SK-N-SH (cell line): ENCODE measurements at regions not wholly inside any gene's neighbourhood (a gene's known extent, or its start where the extent isn't known, plus 50 kb on each side); places are given as distances from the start of the nearest gene placed in this dataset.

Experiments used
- CTCF ChIA-PET: fragments of 300-600, 350-600 bp; formaldehyde crosslinking; extraction: SDS; loops from one replicate; lab custom pipeline; 2021; lab: Yijun Ruan, JAX
- POLR2A ChIA-PET: fragments of 350-600 bp; sonication (Branson Sonifier 250); formaldehyde crosslinking; extraction: SDS; loops from one replicate; lab custom pipeline; 2020; ENCODE audit warnings: antibody characterized with exemption, inconsistent platforms; lab: Yijun Ruan, JAX
- DNase-seq: peaks from one replicate; pipeline ENCODE4 v3.0.0; 2012
- H2AFZ ChIP-seq: fragments of 200-600 bp; sonication (generic); 2 replicates; pipeline ENCODE4 v1.8.1; 2016; ENCODE audit warnings: antibody characterized with exemption, mild to moderate bottlenecking, low read depth
- H3F3A ChIP-seq: fragments of 200-600 bp; sonication (generic); replicated peaks from 2 replicates; pipeline ENCODE3; 2016; ENCODE audit warnings: antibody characterized with exemption, mild to moderate bottlenecking; ENCODE audit not compliant: insufficient read depth
- H3K27ac ChIP-seq, 2 experiments: fragments of 200-500 bp in 1 of 2; fragments of 200-600 bp in 1 of 2; sonication (Bioruptor generic) in 1 of 2; sonication (generic), shearing (Covaris generic) in 1 of 2; 2 replicates each; pipeline versions ENCODE4 v1.5.1 to v1.6.1; 2014 to 2016; ENCODE audit warnings: low read depth in 2 of 2, inconsistent platforms in 1 of 2, low read length in 1 of 2, mild to moderate bottlenecking in 1 of 2, mixed read lengths in 1 of 2
- H3K27me3 ChIP-seq: fragments of 200-600 bp; sonication (generic), shearing (Covaris generic); 2 replicates; pipeline ENCODE4 v1.6.1; 2016; ENCODE audit warnings: mixed run types; ENCODE audit not compliant: insufficient read depth
- H3K36me3 ChIP-seq, 2 experiments: fragments of 200-500 bp in 1 of 2; fragments of 200-600 bp in 1 of 2; sonication (Bioruptor generic) in 1 of 2; sonication (generic) in 1 of 2; replicated peaks in 1 of 2; 2 replicates each; pipeline versions ENCODE3 to v1.5.1; 2014 to 2016; ENCODE audit warnings: low read length in 1 of 2, mild to moderate bottlenecking in 1 of 2; ENCODE audit not compliant: insufficient read depth in 2 of 2, control insufficient read depth in 1 of 2
- H3K4me1 ChIP-seq, 2 experiments: fragments of 200-500 bp in 1 of 2; fragments of 200-600 bp in 1 of 2; sonication (Bioruptor generic) in 1 of 2; sonication (generic), shearing (Covaris generic) in 1 of 2; 2 replicates each; pipeline versions ENCODE4 v1.5.1 to v1.6.1; 2014 to 2016; ENCODE audit warnings: low read depth in 1 of 2, low read length in 1 of 2, mixed run types in 1 of 2; ENCODE audit not compliant: insufficient read depth in 2 of 2, control insufficient read depth in 1 of 2
- H3K4me2 ChIP-seq: fragments of 200-600 bp; sonication (generic), shearing (Covaris generic); 2 replicates; pipeline ENCODE4 v1.6.1; 2017; ENCODE audit warnings: mixed run types
- H3K4me3 ChIP-seq, 2 experiments: fragments of 200-500 bp in 1 of 2; fragments of 200-600 bp in 1 of 2; sonication (Bioruptor generic) in 1 of 2; sonication (generic), shearing (Covaris generic) in 1 of 2; 2 replicates each; pipeline versions ENCODE4 v1.5.1 to v1.8.1; 2014 to 2016; ENCODE audit warnings: low read depth in 2 of 2, inconsistent platforms in 1 of 2, low read length in 1 of 2, mild to moderate bottlenecking in 1 of 2, mixed read lengths in 1 of 2, moderate library complexity in 1 of 2
- H3K79me2 ChIP-seq: fragments of 200-600 bp; sonication (generic); 2 replicates; pipeline ENCODE4 v1.8.1; 2017; ENCODE audit warnings: mild to moderate bottlenecking; ENCODE audit not compliant: insufficient read depth
- H3K9ac ChIP-seq: fragments of 200-600 bp; sonication (generic); 2 replicates; pipeline ENCODE4 v1.6.1; 2017; ENCODE audit warnings: mixed run types
- H3K9me2 ChIP-seq: fragments of 200-600 bp; sonication (generic); 2 replicates; pipeline ENCODE4 v1.6.1; 2017; ENCODE audit warnings: mixed run types
- H3K9me3 ChIP-seq: fragments of 200-600 bp; sonication (generic); 2 replicates; pipeline ENCODE4 v1.6.1; 2017; ENCODE audit warnings: mixed run types, mild to moderate bottlenecking, moderate library complexity
- H4K20me1 ChIP-seq: fragments of 200-600 bp; sonication (generic); 2 replicates; pipeline ENCODE4 v1.6.1; 2017; ENCODE audit warnings: mild to moderate bottlenecking, mixed run types; ENCODE audit not compliant: insufficient read depth
- EP300 ChIP-seq, 2 experiments: IDR thresholded peaks; 2 replicates each; pipeline versions ENCODE4 v1.4.0 to v1.6.1; 2012; ENCODE audit warnings: borderline replicate concordance in 1 of 2, low read depth in 1 of 2, low read length in 1 of 2
- FOSL2 ChIP-seq: IDR thresholded peaks from 2 replicates; pipeline ENCODE4 v1.4.0; 2012; ENCODE audit warnings: low read depth, mild to moderate bottlenecking, moderate library complexity, borderline replicate concordance
- FOXM1 ChIP-seq: IDR thresholded peaks from 2 replicates; pipeline ENCODE4 v1.4.0; 2012; ENCODE audit warnings: low read depth, mild to moderate bottlenecking
- GATA2 ChIP-seq: sonication (generic); formaldehyde crosslinking; IDR thresholded peaks from 2 replicates; pipeline ENCODE4 v1.5.0; 2020; ENCODE audit warnings: mild to moderate bottlenecking, missing genetic modification reagents
- IRF3 ChIP-seq: fragments of 150-350 bp; IDR thresholded peaks from 2 replicates; pipeline ENCODE4 v1.6.1; 2016; ENCODE audit warnings: mild to moderate bottlenecking, low read depth, low read length
- NFIC ChIP-seq: IDR thresholded peaks from 2 replicates; pipeline ENCODE4 v1.4.0; 2012; ENCODE audit warnings: borderline replicate concordance
- NRF1 ChIP-seq: IDR thresholded peaks from 2 replicates; pipeline ENCODE4 v1.6.1; 2012; ENCODE audit warnings: low read depth, mild to moderate bottlenecking, low read length
- RCOR1 ChIP-seq: fragments of 150-350 bp; IDR thresholded peaks from 2 replicates; pipeline ENCODE4 v1.6.1; 2017; ENCODE audit warnings: antibody characterized with exemption, low read length
- RFX5 ChIP-seq: IDR thresholded peaks from 2 replicates; pipeline ENCODE4 v1.6.1; 2012; ENCODE audit warnings: mild to moderate bottlenecking, improper control_type of control experiment, low read length
- SIN3A ChIP-seq: IDR thresholded peaks from 2 replicates; pipeline ENCODE4 v1.6.1; 2012; ENCODE audit warnings: low read depth, mild to moderate bottlenecking, low read length, moderate library complexity, borderline replicate concordance
- TAF1 ChIP-seq: IDR thresholded peaks from 2 replicates; pipeline ENCODE4 v1.6.1; 2012; ENCODE audit warnings: low read depth, mild to moderate bottlenecking, low read length, moderate library complexity, borderline replicate concordance
- TEAD4 ChIP-seq: IDR thresholded peaks from 2 replicates; pipeline ENCODE4 v1.4.0; 2012; ENCODE audit warnings: mild to moderate bottlenecking, borderline replicate concordance; ENCODE audit not compliant: insufficient read depth
- USF2 ChIP-seq: fragments of 150-350 bp; IDR thresholded peaks from 2 replicates; pipeline ENCODE4 v1.6.1; 2017; ENCODE audit warnings: antibody characterized with exemption, low read length, low read depth, borderline replicate concordance
- WGBS: methylation state at CpG from one replicate; pipeline ENCODE4 v1.1.6; 2017; ENCODE audit warnings: low lambda C conversion rate; 5-methylcytosine and 5-hydroxymethylcytosine counted together
- TF ChIP-seq, protein P1 (sequence below): IDR thresholded peaks from 2 replicates; pipeline ENCODE4 v1.4.0; 2012; ENCODE audit warnings: low read depth, borderline replicate concordance
- TF ChIP-seq, protein P2 (sequence below): IDR thresholded peaks from 2 replicates; pipeline ENCODE4; 2012
- TF ChIP-seq, protein P3 (sequence below): IDR thresholded peaks from 2 replicates; pipeline ENCODE4 v1.4.0; 2012; ENCODE audit warnings: low read depth, borderline replicate concordance

DNA sequence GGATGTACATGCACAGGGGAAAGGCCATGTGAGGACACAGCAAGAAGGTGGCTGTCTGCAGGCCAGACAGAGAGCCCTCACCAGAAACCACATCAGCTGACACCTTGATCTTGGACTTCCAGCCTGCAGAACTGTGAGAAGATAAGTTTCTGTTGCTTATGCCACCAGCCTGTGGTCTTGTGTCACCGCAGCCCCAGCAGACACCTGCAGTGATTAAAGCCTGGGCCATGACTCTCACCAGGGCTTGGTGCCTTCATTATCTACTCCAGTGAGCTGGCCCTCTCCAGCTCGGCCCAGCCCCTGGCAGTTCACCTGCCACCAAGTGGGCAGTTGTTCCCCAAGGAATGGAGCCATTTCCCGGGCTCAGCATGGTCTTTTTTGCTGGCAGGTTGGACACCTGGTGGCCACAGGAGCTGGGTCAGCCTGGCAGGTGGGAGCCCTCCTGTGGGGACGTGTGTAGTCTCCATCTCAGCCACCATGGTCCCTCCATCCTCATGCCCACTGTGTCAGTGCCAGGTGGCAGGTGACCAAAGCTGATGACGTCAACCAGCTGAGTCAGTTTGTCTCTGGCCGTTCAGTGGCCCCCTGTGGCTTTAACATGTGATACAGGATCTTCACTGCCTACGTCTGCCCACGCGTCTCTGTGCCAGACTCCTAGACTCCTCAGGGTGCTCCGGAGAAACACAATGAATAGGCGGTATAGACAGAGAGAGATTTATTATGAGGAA, 99.9 kb upstream of the PPP1R26 start:
- H3K9me3 ChIP-seq = no peaks in the 10 kb centered on the region
- ChIA-PET CTCF (interaction anchor here (1.0 kb wide), 1 partner anchor 15 kb away, joined by 3 read pairs; no protein-coding TSS in a partner anchor), POLR2A (no interaction called here)
- DNase-seq = no peak
- TF ChIP-seq, protein P1, sequence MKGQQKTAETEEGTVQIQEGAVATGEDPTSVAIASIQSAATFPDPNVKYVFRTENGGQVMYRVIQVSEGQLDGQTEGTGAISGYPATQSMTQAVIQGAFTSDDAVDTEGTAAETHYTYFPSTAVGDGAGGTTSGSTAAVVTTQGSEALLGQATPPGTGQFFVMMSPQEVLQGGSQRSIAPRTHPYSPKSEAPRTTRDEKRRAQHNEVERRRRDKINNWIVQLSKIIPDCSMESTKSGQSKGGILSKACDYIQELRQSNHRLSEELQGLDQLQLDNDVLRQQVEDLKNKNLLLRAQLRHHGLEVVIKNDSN = no peak
- no peak for TF ChIP-seq GATA2 (CRISPR knock-in tag)
- TF ChIP-seq USF2 = no peak
- TF ChIP-seq, protein P2, sequence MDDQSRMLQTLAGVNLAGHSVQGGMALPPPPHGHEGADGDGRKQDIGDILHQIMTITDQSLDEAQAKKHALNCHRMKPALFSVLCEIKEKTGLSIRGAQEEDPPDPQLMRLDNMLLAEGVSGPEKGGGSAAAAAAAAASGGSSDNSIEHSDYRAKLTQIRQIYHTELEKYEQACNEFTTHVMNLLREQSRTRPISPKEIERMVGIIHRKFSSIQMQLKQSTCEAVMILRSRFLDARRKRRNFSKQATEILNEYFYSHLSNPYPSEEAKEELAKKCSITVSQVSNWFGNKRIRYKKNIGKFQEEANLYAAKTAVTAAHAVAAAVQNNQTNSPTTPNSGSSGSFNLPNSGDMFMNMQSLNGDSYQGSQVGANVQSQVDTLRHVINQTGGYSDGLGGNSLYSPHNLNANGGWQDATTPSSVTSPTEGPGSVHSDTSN = no peak
- TF ChIP-seq, protein P3, sequence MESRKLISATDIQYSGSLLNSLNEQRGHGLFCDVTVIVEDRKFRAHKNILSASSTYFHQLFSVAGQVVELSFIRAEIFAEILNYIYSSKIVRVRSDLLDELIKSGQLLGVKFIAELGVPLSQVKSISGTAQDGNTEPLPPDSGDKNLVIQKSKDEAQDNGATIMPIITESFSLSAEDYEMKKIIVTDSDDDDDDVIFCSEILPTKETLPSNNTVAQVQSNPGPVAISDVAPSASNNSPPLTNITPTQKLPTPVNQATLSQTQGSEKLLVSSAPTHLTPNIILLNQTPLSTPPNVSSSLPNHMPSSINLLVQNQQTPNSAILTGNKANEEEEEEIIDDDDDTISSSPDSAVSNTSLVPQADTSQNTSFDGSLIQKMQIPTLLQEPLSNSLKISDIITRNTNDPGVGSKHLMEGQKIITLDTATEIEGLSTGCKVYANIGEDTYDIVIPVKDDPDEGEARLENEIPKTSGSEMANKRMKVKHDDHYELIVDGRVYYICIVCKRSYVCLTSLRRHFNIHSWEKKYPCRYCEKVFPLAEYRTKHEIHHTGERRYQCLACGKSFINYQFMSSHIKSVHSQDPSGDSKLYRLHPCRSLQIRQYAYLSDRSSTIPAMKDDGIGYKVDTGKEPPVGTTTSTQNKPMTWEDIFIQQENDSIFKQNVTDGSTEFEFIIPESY = no peak
- TF ChIP-seq EP300 (IDR thresholded peaks at IDR 0.05; ENCODE audit: borderline replicate concordance in 1 of 2, low read depth in 1 of 2, low read length in 1 of 2) = no peak
- TF ChIP-seq NRF1 = no peak
- no peak for TF ChIP-seq FOXM1
- no peak for TF ChIP-seq RFX5
- no peak for TF ChIP-seq NFIC
- TF ChIP-seq TAF1 = no peak
- TF ChIP-seq RCOR1 = no peak
- no peak for TF ChIP-seq FOSL2
- no peak for TF ChIP-seq IRF3
- no peak for TF ChIP-seq SIN3A
- no peak for TF ChIP-seq TEAD4
- H3K36me3 ChIP-seq = no peaks in the 10 kb centered on the region
- no peak overlapping the region for H3K4me2 ChIP-seq
- H4K20me1 ChIP-seq = no peaks in the 10 kb centered on the region
- H3K4me3 ChIP-seq = no peak overlapping the region
- no peaks in the 10 kb centered on the region for H3K9me2 ChIP-seq
- H3K4me1 ChIP-seq = peaks cover 0 to 6% of the 10 kb centered on the region in 2 experiments; a peak in 1 of 4 replicates
- H3K27me3 ChIP-seq = no peaks in the 10 kb centered on the region
- no peaks in the 10 kb centered on the region for H3F3A ChIP-seq
- no peak overlapping the region for H3K27ac ChIP-seq
- WGBS = 52% methylated on average over 9 of the region's 11 CpGs
- H2AFZ ChIP-seq = no peak overlapping the region
- no peaks in the 10 kb centered on the region for H3K79me2 ChIP-seq
- no peak overlapping the region for H3K9ac ChIP-seq
